ENCODE measurements at regions not wholly inside any gene's neighbourhood (a gene's known extent, or its start where the extent isn't known, plus 50 kb on each side); places are given as distances from the start of the nearest gene placed in this dataset.

GRCh38 chr10:14456218-14456869 is 125.6 kb upstream of the FRMD4A start:
- H3K36me3 ChIP-seq: no peaks in the 10 kb centered on the region
- H3K4me3 ChIP-seq: no peak overlapping the region
- no peaks in the 10 kb centered on the region for H3K4me1 ChIP-seq (ENCODE audit: low read depth)
- no peak overlapping the region for H3K27ac ChIP-seq
- no peaks in the 10 kb centered on the region for H3K9me3 ChIP-seq (ENCODE audit: low read depth)
- TF ChIP-seq CTCF (IDR thresholded peaks at IDR 0.05; ENCODE audit: low read depth, low read length): no peak
- DNase-seq (ENCODE audit: low read depth in 1 of 2, low spot score in 1 of 2): no peak
- H3K27me3 ChIP-seq: no peaks in the 10 kb centered on the region

GRCh38 chr10:14454629-14455028 is 123.9 kb upstream of the FRMD4A start:
- no peaks in the 10 kb centered on the region for H3K27me3 ChIP-seq
- no peaks in the 10 kb centered on the region for H3K4me1 ChIP-seq (ENCODE audit: low read depth)
- H3K27ac ChIP-seq: no peak overlapping the region
- DNase-seq (ENCODE audit: low read depth in 1 of 2, low spot score in 1 of 2): no peak
- no peak for TF ChIP-seq CTCF (IDR thresholded peaks at IDR 0.05; ENCODE audit: low read depth, low read length)
- H3K9me3 ChIP-seq (ENCODE audit: low read depth): no peaks in the 10 kb centered on the region
- no peak overlapping the region for H3K4me3 ChIP-seq
- H3K36me3 ChIP-seq: no peaks in the 10 kb centered on the region

- Histone ChIP-seq H3K27me3 (no peaks in the 10 kb centered on the region), H3K27ac (no peak overlapping the region), H3K36me3 (no peaks in the 10 kb centered on the region), H3K4me3 (no peak overlapping the region), H3K9me3 (ENCODE audit: low read depth) (no peaks in the 10 kb centered on the region), H3K4me1 (ENCODE audit: low read depth) (no peaks in the 10 kb centered on the region)
- DNase-seq (ENCODE audit: low read depth in 1 of 2, low spot score in 1 of 2): no peak
- TF ChIP-seq CTCF (IDR thresholded peaks at IDR 0.05; ENCODE audit: low read depth, low read length): no peak
These were observed 123.5 kb upstream of the FRMD4A start for GRCh38 chr10:14454206-14454605.

DNA sequence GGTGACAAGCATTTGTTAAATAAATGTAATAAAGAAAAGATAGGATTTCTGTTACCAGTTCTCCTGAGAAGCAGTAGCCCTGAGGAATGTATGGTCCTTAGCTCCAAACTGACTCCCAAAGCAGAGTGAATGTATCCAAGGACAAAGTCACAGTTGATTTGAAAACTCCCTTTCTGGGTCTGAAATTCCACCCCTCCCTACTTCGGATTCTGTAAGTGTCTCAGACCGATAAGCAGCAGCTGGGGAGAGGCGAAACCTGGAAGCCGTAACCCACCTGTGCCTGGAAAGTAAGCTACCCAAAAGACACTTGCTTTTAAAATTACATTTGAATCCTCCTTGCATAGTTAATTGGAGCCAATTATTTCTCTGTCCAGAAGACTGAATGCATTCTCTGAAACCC is 122.9 kb upstream of the FRMD4A start:
- Histone ChIP-seq H3K9me3 (ENCODE audit: low read depth) (no peaks in the 10 kb centered on the region), H3K4me1 (ENCODE audit: low read depth) (no peaks in the 10 kb centered on the region), H3K27ac (no peak overlapping the region), H3K27me3 (no peaks in the 10 kb centered on the region), H3K36me3 (no peaks in the 10 kb centered on the region), H3K4me3 (no peak overlapping the region)
- DNase-seq (ENCODE audit: low read depth in 1 of 2, low spot score in 1 of 2): no peak
- TF ChIP-seq CTCF (IDR thresholded peaks at IDR 0.05; ENCODE audit: low read depth, low read length): no peak

GRCh38 chr10:14451341-14451740 is 120.6 kb upstream of the FRMD4A start:
- Histone ChIP-seq H3K27ac (no peak overlapping the region), H3K4me1 (ENCODE audit: low read depth) (no peaks in the 10 kb centered on the region), H3K4me3 (no peak overlapping the region), H3K9me3 (ENCODE audit: low read depth) (no peaks in the 10 kb centered on the region), H3K36me3 (no peaks in the 10 kb centered on the region), H3K27me3 (no peaks in the 10 kb centered on the region)
- DNase-seq (ENCODE audit: low read depth in 1 of 2, low spot score in 1 of 2): no peak
- TF ChIP-seq CTCF (IDR thresholded peaks at IDR 0.05; ENCODE audit: low read depth, low read length): no peak
